Tongue (tissue), 1 donor: ENCODE measurements at regions not wholly inside any gene's neighbourhood (a gene's known extent, or its start where the extent isn't known, plus 50 kb on each side); places are given as distances from the start of the nearest gene placed in this dataset.

Experiments used
- DNase-seq: peaks from one replicate; pipeline ENCODE4 v3.0.0-alpha.2; 2015

GRCh38 chr3:70899816-70900215 lies 587.4 kb upstream of the MDFIC2 start:
- no peak for DNase-seq

DNA sequence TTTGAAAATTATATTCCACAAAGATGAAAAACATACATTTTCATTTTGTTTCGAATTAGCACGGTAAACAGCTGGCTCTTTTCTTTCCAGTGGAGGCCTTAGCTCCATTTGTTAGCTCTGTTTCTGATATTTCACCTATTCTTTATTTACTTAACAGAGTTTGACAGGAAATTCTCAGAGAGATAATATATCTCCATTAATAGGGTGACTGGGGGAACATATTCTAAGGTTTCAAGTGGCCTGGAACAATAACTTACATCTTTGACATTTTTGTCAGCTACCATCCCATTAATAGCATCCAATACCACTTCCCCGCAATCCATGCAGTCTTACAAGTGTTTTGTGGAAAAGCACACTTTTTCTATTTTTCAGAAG lies 577.6 kb upstream of the MDFIC2 start:
- no peak for DNase-seq

- DNase-seq, result peak; percentile 47
These were observed 577.0 kb upstream of the MDFIC2 start for GRCh38 chr3:70889162-70890019.

GRCh38 chr3:70885636-70886035 lies 573.2 kb upstream of the MDFIC2 start:
- DNase-seq, result no peak

DNA sequence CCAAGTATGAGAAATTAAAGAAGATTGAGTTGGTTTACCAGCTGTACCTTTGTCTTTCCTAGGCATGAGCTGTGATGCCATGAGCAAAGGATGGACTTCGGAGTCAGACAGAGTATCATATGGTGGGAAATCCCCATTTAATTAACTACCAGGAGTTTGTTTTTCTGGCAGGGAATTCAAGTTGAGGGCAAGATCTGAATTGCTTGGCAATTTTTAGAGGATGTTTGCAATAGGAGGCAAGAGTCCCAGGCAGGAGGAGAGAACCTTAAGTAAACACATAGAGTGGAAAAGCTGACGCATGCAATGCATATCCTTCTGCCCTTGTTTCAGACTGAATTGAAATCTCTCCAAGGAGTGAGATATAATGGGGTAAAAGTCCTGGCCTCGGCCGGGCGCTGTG lies 569.7 kb upstream of the MDFIC2 start:
- DNase-seq, result no peak

DNA sequence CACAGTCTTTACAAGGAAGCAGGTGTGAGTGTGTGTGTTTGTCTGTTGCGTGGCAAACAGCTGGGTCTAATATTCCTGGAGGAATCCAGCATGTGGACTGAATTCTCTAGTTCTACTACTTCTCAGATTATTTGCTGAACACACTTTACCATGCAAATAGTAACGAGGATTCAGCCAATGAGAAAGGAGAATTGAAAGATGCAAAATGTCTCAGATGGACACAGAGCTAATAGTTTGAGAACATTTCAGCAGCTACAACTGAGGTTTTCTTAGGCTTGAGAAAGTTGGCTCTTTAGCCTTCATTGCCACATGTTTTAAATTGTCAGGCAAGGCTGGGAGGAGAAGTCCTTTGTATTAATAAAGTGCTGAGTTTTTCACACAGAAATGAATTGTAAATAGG lies 568.0 kb upstream of the MDFIC2 start:
- peak; percentile 39 for DNase-seq

GRCh38 chr3:70876154-70876553 lies 563.7 kb upstream of the MDFIC2 start:
- DNase-seq, result no peak

DNA sequence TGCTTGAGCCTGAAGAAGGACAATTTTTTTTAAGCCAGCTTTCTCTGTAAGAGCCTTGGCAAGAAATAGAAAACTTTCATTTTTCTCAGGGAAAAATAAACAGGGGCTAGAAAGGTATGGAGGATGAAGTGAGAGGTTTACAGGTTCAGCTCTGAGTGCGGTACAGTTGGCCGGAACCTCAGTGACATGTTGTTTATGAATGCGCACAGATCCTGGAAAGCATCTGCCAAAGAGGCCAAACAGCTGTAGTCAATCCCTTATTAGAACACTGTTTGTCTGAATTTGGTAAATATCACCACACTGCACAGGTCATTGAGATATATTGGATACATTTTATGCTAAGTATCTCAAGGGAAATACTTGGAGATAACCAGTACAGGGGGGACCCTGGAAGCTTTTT lies 561.8 kb upstream of the MDFIC2 start:
- peak; percentile 63 for DNase-seq

DNA sequence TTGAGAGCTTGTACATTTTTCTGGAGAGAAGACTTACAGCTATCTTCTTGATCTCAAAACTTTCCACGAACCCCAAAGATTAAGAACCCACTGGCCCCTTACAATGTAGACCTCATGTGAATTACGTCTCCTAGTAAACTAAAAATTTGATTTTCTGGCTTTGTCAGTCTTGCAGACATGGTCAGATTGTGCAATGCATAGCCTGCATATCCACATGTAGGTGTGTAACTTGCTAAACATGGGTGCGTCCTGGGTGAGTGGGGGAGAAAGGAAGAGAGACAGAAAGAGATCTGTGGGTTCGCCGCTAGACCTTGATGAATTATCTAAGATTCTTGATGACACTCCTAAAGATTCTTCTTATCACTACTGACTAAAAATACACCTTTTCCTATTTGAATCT lies 561.2 kb upstream of the MDFIC2 start:
- DNase-seq, result no peak

GRCh38 chr3:70871909-70872656 lies 559.6 kb upstream of the MDFIC2 start:
- DNase-seq, result no peak

GRCh38 chr3:70870576-70870975 lies 558.1 kb upstream of the MDFIC2 start:
- DNase-seq, result no peak

- no peak for DNase-seq
These were observed 556.1 kb upstream of the MDFIC2 start for GRCh38 chr3:70868561-70868960.

DNA sequence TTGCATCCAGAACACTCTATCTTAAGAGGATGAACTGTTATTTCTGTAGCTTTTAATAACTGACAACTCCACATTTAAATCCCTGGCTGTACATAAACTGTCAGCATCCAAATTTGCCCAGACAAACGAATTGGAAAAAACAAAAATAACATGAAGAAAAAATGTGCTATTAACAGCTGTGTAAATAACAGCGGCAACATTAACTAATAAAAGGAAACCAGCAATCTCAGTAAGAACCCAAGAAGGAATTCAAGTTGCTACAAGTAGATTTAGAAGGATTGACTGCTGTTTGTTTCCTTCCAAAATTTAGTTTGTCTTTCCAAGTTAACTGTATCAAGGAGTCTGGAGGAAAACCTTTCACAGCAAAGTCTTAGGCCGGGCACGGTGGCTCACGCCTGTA lies 550.6 kb upstream of the MDFIC2 start:
- DNase-seq, result no peak

- no peak for DNase-seq
These were observed 549.4 kb upstream of the MDFIC2 start for GRCh38 chr3:70861855-70862254.

GRCh38 chr3:70861234-70861633 lies 548.8 kb upstream of the MDFIC2 start:
- DNase-seq, result no peak

DNA sequence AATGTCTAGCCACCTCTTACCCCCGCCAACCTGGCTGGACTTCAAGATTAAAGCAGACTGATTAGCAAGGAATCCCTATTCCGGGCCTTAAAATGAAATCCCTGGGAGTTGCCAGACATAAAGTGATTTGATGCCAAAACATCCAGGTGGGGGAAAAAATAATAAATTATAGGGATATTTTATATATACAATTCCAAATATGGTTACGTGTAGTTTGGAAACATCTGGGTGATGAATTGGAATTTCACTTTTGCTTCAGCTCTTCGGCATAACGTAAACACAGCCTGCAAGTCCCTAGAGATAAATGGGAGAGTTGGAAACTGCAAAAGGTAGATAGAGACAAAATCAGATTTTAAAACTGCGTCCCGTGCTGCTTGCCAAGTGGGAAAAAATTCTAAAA lies 545.5 kb upstream of the MDFIC2 start:
- no peak for DNase-seq

DNA sequence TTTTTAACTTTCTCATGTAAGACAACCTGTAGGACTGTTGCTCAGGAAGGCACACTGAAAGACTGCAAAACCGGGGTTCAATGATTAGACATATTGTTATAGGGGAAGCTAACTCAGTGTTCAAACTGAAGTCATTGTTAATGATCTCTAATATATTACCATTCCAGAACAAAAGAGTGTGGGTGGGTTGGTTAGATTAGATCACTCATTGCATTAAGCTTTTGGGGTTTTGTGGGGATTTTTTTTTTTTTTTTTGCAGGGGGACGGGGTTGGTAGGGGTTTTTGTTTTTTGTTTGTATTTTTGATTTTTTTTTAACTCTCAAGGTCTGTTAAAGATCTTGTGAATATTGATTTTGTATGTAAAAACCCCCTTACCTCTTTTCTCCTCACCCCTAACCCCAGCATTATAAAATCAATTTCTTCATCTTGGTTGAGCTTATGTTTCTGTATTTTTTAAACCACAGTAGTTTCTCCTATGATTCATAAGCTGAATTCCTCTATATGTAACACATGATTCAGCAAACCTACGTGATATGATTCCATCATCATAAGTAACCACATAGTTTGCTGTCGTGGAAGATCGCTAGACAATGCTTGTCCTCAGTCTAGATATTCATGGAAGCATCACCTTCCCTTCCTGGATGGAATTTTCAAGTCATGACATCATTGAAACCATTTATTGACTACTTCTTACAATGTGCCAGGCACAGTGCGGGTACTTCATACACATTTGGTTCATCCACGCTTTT lies 544.1 kb upstream of the MDFIC2 start:
- DNase-seq, result no peak

GRCh38 chr3:70855149-70855548 lies 542.7 kb upstream of the MDFIC2 start:
- no peak for DNase-seq

DNA sequence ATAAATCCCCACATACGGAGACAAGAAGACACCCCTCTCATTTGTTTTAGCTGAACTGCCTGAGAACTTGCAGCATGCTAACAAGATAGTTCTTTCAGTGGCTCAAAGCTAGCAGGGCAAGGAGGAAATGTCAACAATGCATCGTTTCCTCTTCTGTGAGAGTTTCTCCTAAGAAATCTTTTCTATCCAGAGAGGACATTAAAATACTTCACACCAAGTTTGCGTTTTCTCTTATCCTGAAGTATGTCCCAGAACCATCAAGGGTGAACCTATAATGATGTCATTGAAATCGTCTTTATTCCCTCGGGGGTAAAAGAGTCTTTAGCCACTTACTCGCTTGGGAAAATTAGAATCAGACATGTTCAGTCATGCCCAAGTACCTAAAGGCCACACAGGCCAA lies 541.7 kb upstream of the MDFIC2 start:
- DNase-seq, result no peak

- DNase-seq, result no peak
These were observed 540.9 kb upstream of the MDFIC2 start for GRCh38 chr3:70853161-70853944.

- DNase-seq, result peak; percentile 75
These were observed 537.7 kb upstream of the MDFIC2 start for GRCh38 chr3:70849911-70850699.
